H1 (cell line): ENCODE measurements at regions not wholly inside any gene's neighbourhood (a gene's known extent, or its start where the extent isn't known, plus 50 kb on each side); places are given as distances from the start of the nearest gene placed in this dataset.

Experiments used
- CTCF ChIA-PET: fragments of 300-600 bp; sonication (Branson Sonifier 250); formaldehyde crosslinking; loops from one replicate; lab custom pipeline; 2021; ENCODE audit not compliant: partially characterized antibody; lab: Charles Lee
- POLR2A ChIA-PET: fragments of 300-600 bp; sonication (Branson Sonifier 250); formaldehyde crosslinking; loops from one replicate; lab custom pipeline; 2021; ENCODE audit warnings: inconsistent platforms; ENCODE audit not compliant: partially characterized antibody; lab: Charles Lee
- DNase-seq, 2 experiments: peaks; one replicate each; pipeline versions ENCODE4 v3.0.0 to v3.0.0-alpha.2; 2010 to 2022; ENCODE audit warnings: low spot score in 2 of 2, low read depth in 1 of 2, mixed read lengths in 1 of 2
- FAIRE-seq: peaks from 2 replicates; lab custom pipeline; 2011; peaks lifted over from hg19 to GRCh38; lab: Jason Lieb, UNC
- H2AFZ ChIP-seq: 2 replicates; pipeline ENCODE4 v1.8.1; 2012; ENCODE audit warnings: low read length, inconsistent platforms
- H2AK5ac ChIP-seq: 2 replicates; pipeline ENCODE4 v1.6.1; 2013; ENCODE audit warnings: low read depth, low read length
- H2BK120ac ChIP-seq: replicated peaks from 2 replicates; pipeline ENCODE3; 2013; ENCODE audit warnings: low read depth, low read length, inconsistent platforms
- H2BK12ac ChIP-seq: 2 replicates; pipeline ENCODE4 v1.6.1; 2013; ENCODE audit warnings: low read depth, low read length
- H2BK15ac ChIP-seq: 2 replicates; pipeline ENCODE4 v1.6.1; 2013; ENCODE audit warnings: low read length
- H2BK20ac ChIP-seq: 2 replicates; pipeline ENCODE4 v1.6.1; 2013; ENCODE audit warnings: low read length
- H2BK5ac ChIP-seq: 2 replicates; pipeline ENCODE4 v1.6.1; 2013; ENCODE audit warnings: low read depth, low read length
- H3K14ac ChIP-seq: 2 replicates; pipeline ENCODE4 v1.6.1; 2013; ENCODE audit warnings: inconsistent platforms; ENCODE audit not compliant: insufficient read length
- H3K18ac ChIP-seq: 2 replicates; pipeline ENCODE4 v1.6.1; 2013; ENCODE audit warnings: low read length; ENCODE audit errors: extremely low read depth
- H3K23ac ChIP-seq: 2 replicates; pipeline ENCODE4 v1.6.1; 2013; ENCODE audit warnings: inconsistent platforms; ENCODE audit not compliant: insufficient read length
- H3K23me2 ChIP-seq: 2 replicates; pipeline ENCODE4 v1.6.1; 2013; ENCODE audit warnings: low read depth, low read length
- H3K27ac ChIP-seq: 2 replicates; pipeline ENCODE4 v1.6.1; 2011; ENCODE audit warnings: low read depth, low read length, inconsistent platforms
- H3K27me3 ChIP-seq, 4 experiments: replicated peaks in 1 of 4; 1 replicate in 1 of 4; 2 replicates in 3 of 4; pipeline versions ENCODE4 v1.6.1 to v1.8.1; 2011 to 2013; ENCODE audit warnings: low read length in 3 of 4, mild to moderate bottlenecking in 3 of 4, inconsistent platforms in 2 of 4, mixed read lengths in 2 of 4, moderate library complexity in 1 of 4; ENCODE audit not compliant: control insufficient read depth in 3 of 4, insufficient read depth in 3 of 4; ENCODE audit errors: extremely low read depth in 1 of 4
- H3K36me3 ChIP-seq, 4 experiments: 2 replicates each; pipeline versions ENCODE4 v1.6.1 to v1.8.1; 2011 to 2013; ENCODE audit warnings: mild to moderate bottlenecking in 4 of 4, low read length in 3 of 4, moderate library complexity in 2 of 4, control low read depth in 1 of 4, inconsistent platforms in 1 of 4; ENCODE audit not compliant: insufficient read depth in 4 of 4, control insufficient read depth in 2 of 4
- H3K4ac ChIP-seq: replicated peaks from 2 replicates; pipeline ENCODE3; 2013; ENCODE audit warnings: low read length, low read depth, mixed read lengths, inconsistent platforms; ENCODE audit not compliant: insufficient read length
- H3K4me1 ChIP-seq, 4 experiments: replicated peaks in 1 of 4; 1 replicate in 1 of 4; 2 replicates in 3 of 4; pipeline versions ENCODE4 v1.6.1 to v1.8.1; 2011 to 2013; ENCODE audit warnings: low read length in 3 of 4, inconsistent platforms in 2 of 4, mixed read lengths in 1 of 4; ENCODE audit not compliant: insufficient read depth in 4 of 4, control insufficient read depth in 3 of 4
- H3K4me2 ChIP-seq, 2 experiments: 2 replicates each; pipeline versions ENCODE4 v1.6.1 to v1.8.1; 2011 to 2013; ENCODE audit warnings: low read depth in 2 of 2, low read length in 2 of 2, control low read depth in 1 of 2, inconsistent platforms in 1 of 2, mild to moderate bottlenecking in 1 of 2; ENCODE audit not compliant: insufficient read depth in 1 of 2
- H3K4me3 ChIP-seq, 4 experiments: fragments of 200-600, 300-600 bp in 1 of 4; sonication (generic), shearing (Covaris generic), sonication (Bioruptor Twin) in 1 of 4; 2 replicates each; pipeline versions ENCODE4 v1.5.1 to v1.8.1; 2011 to 2016; ENCODE audit warnings: low read length in 4 of 4, low read depth in 3 of 4, control low read depth in 2 of 4, inconsistent platforms in 2 of 4, mild to moderate bottlenecking in 2 of 4, mixed read lengths in 1 of 4, moderate library complexity in 1 of 4; ENCODE audit not compliant: insufficient read depth in 2 of 4; ENCODE audit errors: extremely low read depth in 1 of 4
- H3K56ac ChIP-seq: replicated peaks from 2 replicates; pipeline ENCODE3; 2013; ENCODE audit warnings: low read depth, mild to moderate bottlenecking, mixed read lengths, low read length, inconsistent platforms; ENCODE audit not compliant: insufficient read length
- H3K79me1 ChIP-seq: 2 replicates; pipeline ENCODE4 v1.6.1; 2013; ENCODE audit warnings: low read depth, low read length, control low read depth
- H3K79me2 ChIP-seq, 2 experiments: 2 replicates each; pipeline versions ENCODE4 v1.6.1 to v1.8.1; 2012 to 2013; ENCODE audit warnings: low read length in 2 of 2, mild to moderate bottlenecking in 2 of 2, inconsistent platforms in 1 of 2; ENCODE audit not compliant: insufficient read depth in 2 of 2, control insufficient read depth in 1 of 2
- H3K9ac ChIP-seq, 4 experiments: replicated peaks in 1 of 4; 1 replicate in 1 of 4; 2 replicates in 3 of 4; pipeline versions ENCODE4 v1.6.1 to v1.8.1; 2011 to 2013; ENCODE audit warnings: low read depth in 3 of 4, low read length in 3 of 4, control low read depth in 2 of 4, mild to moderate bottlenecking in 2 of 4, moderate library complexity in 2 of 4, inconsistent platforms in 1 of 4; ENCODE audit errors: extremely low read depth in 1 of 4
- H3K9me3 ChIP-seq, 2 experiments: 2 replicates each; pipeline versions ENCODE4 v1.6.1 to v1.8.1; 2012 to 2013; ENCODE audit warnings: mild to moderate bottlenecking in 2 of 2, moderate library complexity in 2 of 2, control low read depth in 1 of 2, inconsistent platforms in 1 of 2, low read depth in 1 of 2, low read length in 1 of 2, mixed read lengths in 1 of 2; ENCODE audit not compliant: insufficient read depth in 2 of 2
- H4K20me1 ChIP-seq, 2 experiments: replicated peaks in 1 of 2; 2 replicates each; pipeline versions ENCODE3 to v1.8.1; 2011 to 2013; ENCODE audit warnings: inconsistent platforms in 2 of 2, low read length in 2 of 2, mild to moderate bottlenecking in 1 of 2; ENCODE audit not compliant: insufficient read depth in 2 of 2, control insufficient read depth in 1 of 2
- H4K5ac ChIP-seq: 2 replicates; pipeline ENCODE4 v1.6.1; 2013; ENCODE audit warnings: low read length, low read depth, mixed read lengths, inconsistent platforms; ENCODE audit not compliant: insufficient read length
- H4K8ac ChIP-seq: 2 replicates; pipeline ENCODE4 v1.8.0; 2013; ENCODE audit warnings: mild to moderate bottlenecking, moderate library complexity, low read length, inconsistent platforms; ENCODE audit not compliant: insufficient read depth; ENCODE audit errors: extremely low read depth
- H4K91ac ChIP-seq: replicated peaks from 2 replicates; pipeline ENCODE3; 2013; ENCODE audit warnings: low read length, mixed read lengths, inconsistent platforms; ENCODE audit not compliant: insufficient read length
- ASH2L ChIP-seq: fragments of 200-600, 300-600 bp; sonication (generic); IDR thresholded peaks from one replicate; pipeline ENCODE4 v1.7.1; 2017; ENCODE audit warnings: low read length
- ATF3 ChIP-seq: IDR thresholded peaks from 2 replicates; pipeline ENCODE4 v1.6.1; 2011; ENCODE audit warnings: low read depth, mild to moderate bottlenecking, low read length; ENCODE audit not compliant: insufficient read depth
- BACH1 ChIP-seq: IDR thresholded peaks from 2 replicates; pipeline ENCODE4 v1.6.1; 2012; ENCODE audit warnings: low read length, improper control_type of control experiment
- GTF2F1 ChIP-seq: IDR thresholded peaks from 2 replicates; pipeline ENCODE4 v1.6.1; 2012; ENCODE audit warnings: low read depth, low read length, improper control_type of control experiment, borderline replicate concordance
- MAX ChIP-seq: IDR thresholded peaks from 2 replicates; pipeline ENCODE4 v1.6.1; 2012; ENCODE audit warnings: inconsistent platforms
- NRF1 ChIP-seq: IDR thresholded peaks from 2 replicates; pipeline ENCODE4 v1.6.1; 2011; ENCODE audit warnings: mild to moderate bottlenecking, low read depth, low read length, improper control_type of control experiment
- POLR2AphosphoS5 ChIP-seq: IDR thresholded peaks from 2 replicates; pipeline ENCODE4 v1.6.1; 2011; ENCODE audit warnings: low read depth, low read length
- RNF2 ChIP-seq: fragments of 200-900, 300-1000 bp; sonication (generic); IDR thresholded peaks from 2 replicates; pipeline ENCODE4 v1.7.1; 2016; ENCODE audit warnings: borderline replicate concordance, low read depth, mild to moderate bottlenecking, antibody characterized with exemption, low read length; ENCODE audit not compliant: poor library complexity, severe bottlenecking; ENCODE audit errors: missing control alignments
- SAP30 ChIP-seq: fragments of 300-600 bp; sonication (generic); IDR thresholded peaks from 2 replicates; pipeline ENCODE4 v1.7.1; 2012; ENCODE audit warnings: low read length, moderate library complexity, mild to moderate bottlenecking, inconsistent platforms; ENCODE audit not compliant: insufficient read depth, insufficient replicate concordance
- SP4 ChIP-seq: IDR thresholded peaks from 2 replicates; pipeline ENCODE4 v1.6.1; 2012; ENCODE audit warnings: low read length, inconsistent platforms
- SUZ12 ChIP-seq: fragments of 200-600 bp; sonication (generic); IDR thresholded peaks from 2 replicates; pipeline ENCODE4 v1.6.1; 2012; ENCODE audit warnings: mild to moderate bottlenecking, inconsistent platforms, low read length, moderate library complexity, mixed read lengths
- WGBS, 2 experiments: shearing (Covaris generic) in 1 of 2; methylation state at CpG; one replicate each; pipeline versions ENCODE4 v1.1.6 to v1.1.7; 2013 to 2015; ENCODE audit warnings: low lambda C conversion rate in 2 of 2, mixed read lengths in 2 of 2, inconsistent platforms in 1 of 2, low coverage in 1 of 2, missing lambda C conversion rate in 1 of 2; ENCODE audit not compliant: insufficient replicate concordance in 2 of 2, insufficient coverage in 1 of 2, insufficient read length in 1 of 2; ENCODE audit errors: extremely low coverage in 1 of 2, missing lambda C conversion rate in 1 of 2; 5-methylcytosine and 5-hydroxymethylcytosine counted together

- H3K14ac ChIP-seq = no peak overlapping the region
- no peak overlapping the region for H3K23ac ChIP-seq
- H3K36me3 ChIP-seq = no peaks in the 10 kb centered on the region
- 89% methylated on average over 3 of the region's 3 CpGs; no CpG with 5 or more reads in 1 of the 2 experiments for WGBS, 2 experiments
- H3K18ac ChIP-seq = no peak overlapping the region
- H4K8ac ChIP-seq = no peak overlapping the region
- H2BK20ac ChIP-seq = no peak overlapping the region
- peaks cover 0 to 8% of the 10 kb centered on the region in 2 experiments; a peak in 1 of 4 replicates for H3K9me3 ChIP-seq
- no peak overlapping the region for H2AFZ ChIP-seq
- no peak overlapping the region for H3K27ac ChIP-seq
- no peak overlapping the region for H3K4me2 ChIP-seq
- H3K56ac ChIP-seq = no peak overlapping the region
- H2BK5ac ChIP-seq = no peak overlapping the region
- H2BK15ac ChIP-seq = no peak overlapping the region
- H3K23me2 ChIP-seq = no peaks in the 10 kb centered on the region
- no peak overlapping the region for H3K4ac ChIP-seq
- no peak overlapping the region for H4K91ac ChIP-seq
- H3K79me1 ChIP-seq = no peaks in the 10 kb centered on the region
- H3K79me2 ChIP-seq = no peaks in the 10 kb centered on the region
- no peak overlapping the region for H2BK12ac ChIP-seq
- CTCF ChIA-PET = interaction anchor here (0.6 to 3.5 kb wide), 6 partner anchors 10 to 166 kb away, joined by 3 to 21 read pairs (median 6); no protein-coding TSS in a partner anchor
- POLR2A ChIA-PET = no interaction called here
- FAIRE-seq = no peak
- no peak overlapping the region for H2AK5ac ChIP-seq
- H2BK120ac ChIP-seq = no peak overlapping the region
- H3K4me1 ChIP-seq = no peaks in the 10 kb centered on the region
- no peak overlapping the region for H3K9ac ChIP-seq
- H4K5ac ChIP-seq = no peak overlapping the region
- H4K20me1 ChIP-seq = no peaks in the 10 kb centered on the region
- no peaks in the 10 kb centered on the region; a peak in 1 of 7 replicates for H3K27me3 ChIP-seq
- H3K4me3 ChIP-seq = no peak overlapping the region
- no peak for DNase-seq
- TF ChIP-seq RNF2 (no peak), POLR2AphosphoS5 (no peak), BACH1 (no peak), MAX (no peak), ATF3 (no peak), GTF2F1 (no peak), NRF1 (no peak), ASH2L (no peak), SUZ12 (no peak), SP4 (no peak), SAP30 (no peak)
These were observed 106.0 kb downstream of the RPS29 start for GRCh38 chr14:49480053-49480760.
